Common myeloid progenitor, CD34-positive (primary cell): ENCODE measurements at regions not wholly inside any gene's neighbourhood (a gene's known extent, or its start where the extent isn't known, plus 50 kb on each side); places are given as distances from the start of the nearest gene placed in this dataset.

Source experiments
- CTCF ChIA-PET: fragments of 350-600 bp; sonication (Branson Sonifier 250); formaldehyde crosslinking; loops from one replicate; lab custom pipeline; 2021; ENCODE audit warnings: antibody characterized with exemption; lab: Charles Lee
- POLR2A ChIA-PET: fragments of 350-600 bp; sonication (Branson Sonifier 250); formaldehyde crosslinking; loops from one replicate; lab custom pipeline; 2021; ENCODE audit warnings: antibody characterized with exemption; lab: Charles Lee
- DNase-seq, 3 donors: peaks; one replicate each; pipeline versions ENCODE4 v3.0.0 to v3.0.0-alpha.2; 2013
- H3K27ac ChIP-seq, 2 experiments: 1 replicate in 1 of 2; 2 replicates in 1 of 2; pipeline ENCODE4 v1.7.0; 2013; ENCODE audit warnings: inconsistent platforms in 2 of 2, low read length in 2 of 2, mild to moderate bottlenecking in 2 of 2, low read depth in 1 of 2, moderate library complexity in 1 of 2; ENCODE audit not compliant: severe bottlenecking in 2 of 2, insufficient read depth in 1 of 2, poor library complexity in 1 of 2
- H3K27me3 ChIP-seq, 5 experiments: replicated peaks in 2 of 5; 1 replicate in 3 of 5; 2 replicates in 2 of 5; pipeline versions ENCODE4 v1.6.1 to v1.7.0; 2013; ENCODE audit warnings: low read length in 4 of 5, mild to moderate bottlenecking in 2 of 5, moderate library complexity in 2 of 5, inconsistent platforms in 1 of 5; ENCODE audit not compliant: insufficient read depth in 5 of 5, control insufficient read depth in 4 of 5
- H3K36me3 ChIP-seq, 4 experiments: 1 replicate in 2 of 4; 2 replicates in 2 of 4; pipeline versions ENCODE4 v1.6.1 to v1.7.0; 2013; ENCODE audit warnings: low read length in 3 of 4, control low read depth in 1 of 4, mild to moderate bottlenecking in 1 of 4; ENCODE audit not compliant: control insufficient read depth in 4 of 4, insufficient read depth in 4 of 4
- H3K4me1 ChIP-seq, 4 experiments: 1 replicate in 3 of 4; 2 replicates in 1 of 4; pipeline versions ENCODE4 v1.6.1 to v1.7.1; 2013; ENCODE audit warnings: low read length in 3 of 4, mild to moderate bottlenecking in 3 of 4, control low read depth in 1 of 4, inconsistent platforms in 1 of 4, moderate library complexity in 1 of 4; ENCODE audit not compliant: control insufficient read depth in 4 of 4, insufficient read depth in 4 of 4; ENCODE audit errors: control extremely low read depth in 1 of 4
- H3K4me3 ChIP-seq, 7 experiments: 1 replicate in 4 of 7; 2 replicates in 3 of 7; pipeline versions ENCODE4 v1.5.1 to v1.7.0; 2013; ENCODE audit warnings: mild to moderate bottlenecking in 7 of 7, low read length in 6 of 7, moderate library complexity in 6 of 7, inconsistent platforms in 2 of 7, low read depth in 2 of 7, control low read depth in 1 of 7; ENCODE audit not compliant: insufficient read depth in 4 of 7, control insufficient read depth in 1 of 7; ENCODE audit errors: extremely low read depth in 1 of 7
- H3K9me3 ChIP-seq, 5 experiments: 1 replicate in 4 of 5; 2 replicates in 1 of 5; pipeline versions ENCODE4 v1.6.1 to v1.7.1; 2013; ENCODE audit warnings: low read length in 4 of 5, mild to moderate bottlenecking in 2 of 5, inconsistent platforms in 1 of 5, low read depth in 1 of 5, moderate library complexity in 1 of 5; ENCODE audit not compliant: control insufficient read depth in 4 of 5, insufficient read depth in 2 of 5; ENCODE audit errors: control extremely low read depth in 1 of 5
- WGBS: methylation state at CpG from one replicate; pipeline ENCODE4 v1.1.5; 2013; ENCODE audit not compliant: insufficient coverage; 5-methylcytosine and 5-hydroxymethylcytosine counted together

DNA sequence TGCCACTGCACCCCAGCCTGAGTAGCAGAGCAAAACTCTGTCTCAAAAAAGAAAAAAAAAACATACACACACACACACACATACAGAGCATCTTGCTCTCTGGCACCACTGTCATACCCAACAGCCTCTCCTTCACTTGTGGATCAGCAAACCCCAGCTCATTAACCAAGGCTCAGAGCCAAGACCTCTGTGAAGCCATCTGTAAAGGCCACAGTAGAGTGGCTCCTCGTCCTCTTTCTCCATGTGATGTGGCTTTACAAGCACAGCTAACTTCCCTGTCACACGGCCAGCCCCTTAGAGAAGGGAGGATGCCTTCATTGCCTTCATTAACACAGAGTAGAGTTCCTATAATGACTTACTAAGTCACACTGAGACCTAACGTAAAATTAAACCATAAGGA lies 62.7 kb upstream of the LSM14A start:
- H3K27ac ChIP-seq: no peak overlapping the region
- no peak overlapping the region for H3K4me3 ChIP-seq
- 25% methylated on average over 2 of the region's 3 CpGs for WGBS
- ChIA-PET POLR2A (no interaction called here), CTCF (interaction anchor here (0.6 kb wide), 1 partner anchor 16 kb away, joined by 3 read pairs; no protein-coding TSS in a partner anchor)
- no peaks in the 10 kb centered on the region for H3K27me3 ChIP-seq
- peaks cover 0 to under 1% (median under 1%) of the 10 kb centered on the region in 4 experiments for H3K4me1 ChIP-seq
- H3K36me3 ChIP-seq: no peaks in the 10 kb centered on the region
- H3K9me3 ChIP-seq: no peaks in the 10 kb centered on the region
- no peak for DNase-seq

- no peak overlapping the region for H3K4me3 ChIP-seq
- H3K9me3 ChIP-seq: no peaks in the 10 kb centered on the region
- WGBS: 44% methylated on average over 5 of the region's 8 CpGs
- no peak for DNase-seq
- peaks cover 0 to 7% (median 4%) of the 10 kb centered on the region in 4 experiments for H3K4me1 ChIP-seq
- H3K27ac ChIP-seq: no peak overlapping the region
- CTCF ChIA-PET: interaction anchor here (1.3 to 2.6 kb wide), 3 partner anchors 16 to 25 kb away, joined by 4 to 16 read pairs (median 9); no protein-coding TSS in a partner anchor
- POLR2A ChIA-PET: no interaction called here
- no peaks in the 10 kb centered on the region for H3K36me3 ChIP-seq
- H3K27me3 ChIP-seq: no peaks in the 10 kb centered on the region
Observed at GRCh38 chr19:34118879-34119748, 53.2 kb upstream of the LSM14A start.

DNA sequence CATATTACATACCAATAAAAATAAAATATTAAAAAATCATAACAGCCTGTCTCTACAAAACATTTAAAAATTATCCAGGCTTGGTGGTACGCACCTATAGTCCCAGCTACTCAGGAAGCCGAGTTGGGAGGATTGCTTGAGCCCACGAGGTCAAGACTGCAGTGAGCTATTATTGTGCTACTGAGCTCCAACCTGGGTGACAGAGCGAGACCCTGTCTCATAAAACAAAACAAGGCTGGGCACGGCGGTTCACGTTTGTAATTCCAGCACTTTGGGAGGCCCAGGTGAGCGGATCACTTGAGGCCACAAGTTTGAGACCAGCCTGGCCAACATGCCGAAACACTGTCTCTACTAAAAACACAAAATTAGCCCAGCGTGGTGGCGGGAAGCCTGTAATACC lies 52.2 kb upstream of the LSM14A start:
- ChIA-PET POLR2A (no interaction called here), CTCF (interaction anchor here (0.7 to 2.6 kb wide), 4 partner anchors 15 to 29 kb away, joined by 3 to 16 read pairs (median 6); no protein-coding TSS in a partner anchor)
- H3K36me3 ChIP-seq: no peaks in the 10 kb centered on the region
- H3K4me1 ChIP-seq: peaks cover 0 to 7% (median 4%) of the 10 kb centered on the region in 4 experiments
- H3K9me3 ChIP-seq: no peaks in the 10 kb centered on the region
- DNase-seq: no peak
- no peak overlapping the region for H3K4me3 ChIP-seq
- 91% methylated on average over 8 of the region's 11 CpGs for WGBS
- H3K27ac ChIP-seq: no peak overlapping the region
- H3K27me3 ChIP-seq: no peaks in the 10 kb centered on the region

DNA sequence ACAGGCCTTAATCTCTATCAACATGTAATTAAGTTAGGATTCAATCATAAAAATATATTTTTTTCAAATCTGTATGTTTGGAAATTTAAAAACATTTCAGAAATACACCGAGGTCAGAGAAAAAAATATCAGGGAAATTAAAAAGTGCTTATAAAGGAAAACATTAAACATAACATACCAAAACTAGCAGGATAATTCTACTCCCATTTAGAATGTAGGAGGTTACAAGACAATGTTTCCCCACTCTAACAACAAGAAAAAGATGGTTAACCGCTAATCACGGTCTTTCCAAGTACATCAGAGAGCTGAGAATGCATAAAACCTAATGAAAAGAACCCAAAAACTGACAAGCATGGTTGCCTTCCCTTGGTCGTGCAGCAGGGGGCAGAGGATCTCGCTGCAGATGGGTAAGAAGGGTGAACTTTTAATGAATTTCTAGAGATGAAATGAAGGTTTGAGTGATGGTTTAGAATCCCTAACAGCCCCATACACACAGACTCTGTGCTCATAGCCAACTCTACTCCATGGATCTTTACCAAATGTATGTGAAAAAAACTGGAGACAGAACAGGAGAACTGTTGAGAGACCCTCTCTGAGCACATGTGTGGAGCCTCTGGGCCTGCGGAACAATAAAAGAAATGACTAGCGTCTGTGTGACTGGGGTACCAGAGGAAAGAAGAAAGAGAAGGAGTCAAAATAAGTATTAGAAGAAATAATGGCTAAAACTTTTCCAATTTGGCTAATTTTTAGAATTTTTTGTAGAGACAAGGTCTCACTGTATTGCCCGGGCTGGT lies 51.3 kb upstream of the LSM14A start:
- H3K27ac ChIP-seq: no peak overlapping the region
- ChIA-PET POLR2A (no interaction called here), CTCF (interaction anchor here (0.7 to 2.6 kb wide), 5 partner anchors 9 to 49 kb away, joined by 3 to 16 read pairs (median 3); no protein-coding TSS in a partner anchor)
- H3K27me3 ChIP-seq: no peaks in the 10 kb centered on the region
- DNase-seq: peak; percentile 57 to 78 (median 73)
- H3K9me3 ChIP-seq: no peaks in the 10 kb centered on the region
- peaks cover 0 to 7% (median 4%) of the 10 kb centered on the region in 4 experiments for H3K4me1 ChIP-seq
- H3K4me3 ChIP-seq: no peak overlapping the region
- 82% methylated on average over 4 of the region's 8 CpGs for WGBS
- H3K36me3 ChIP-seq: no peaks in the 10 kb centered on the region
